ENCODE measurements at regions not wholly inside any gene's neighbourhood (a gene's known extent, or its start where the extent isn't known, plus 50 kb on each side); places are given as distances from the start of the nearest gene placed in this dataset.

GRCh38 chr2:48808311-48808710, 52.8 kb upstream of the LHCGR start:
- Histone ChIP-seq H3F3A (ENCODE audit: low read depth) (no peaks in the 10 kb centered on the region), H3K4me1 (no peaks in the 10 kb centered on the region), H3K36me3 (no peaks in the 10 kb centered on the region), H3K79me2 (ENCODE audit: low read depth) (no peaks in the 10 kb centered on the region), H3K4me2 (no peak overlapping the region), H3K4me3 (no peak overlapping the region), H3K9me3 (ENCODE audit: low read depth) (no peaks in the 10 kb centered on the region), H2AFZ (replicated peaks) (no peak overlapping the region), H3K27ac (no peak overlapping the region), H3K27me3 (no peaks in the 10 kb centered on the region), H4K20me1 (ENCODE audit: low read depth) (no peaks in the 10 kb centered on the region), H3K9ac (no peak overlapping the region)
- Mint-ChIP-seq H3K27ac (no peak overlapping the region), H3K4me3 (no peak overlapping the region), H3K27me3 (ENCODE audit: insufficient read depth, low read depth) (no peaks in the 10 kb centered on the region), H3K9me3 (no peaks in the 10 kb centered on the region), H3K4me1 (no peaks in the 10 kb centered on the region), H3K36me3 (no peaks in the 10 kb centered on the region)
- TF ChIP-seq CTCF (IDR thresholded peaks at IDR 0.05) (no peak), EZH2 (IDR thresholded peaks at IDR 0.05) (no peak)
- no peak for DNase-seq (ENCODE audit: low spot score)

All from neural progenitor cell (in vitro differentiated cells).